Left ventricle myocardium inferior (tissue), 1 donor: ENCODE measurements at regions not wholly inside any gene's neighbourhood (a gene's known extent, or its start where the extent isn't known, plus 50 kb on each side); places are given as distances from the start of the nearest gene placed in this dataset.

Source experiments
- DNase-seq: peaks from one replicate; pipeline ENCODE4 v3.0.0-alpha.2; 2020
- H3K27ac ChIP-seq: fragments of 200-600 bp; replicated peaks from 2 replicates; pipeline ENCODE4 v1.8.0; 2021
- H3K27me3 ChIP-seq: fragments of 200-600 bp; 2 replicates; pipeline ENCODE4 v1.8.0; 2021; ENCODE audit warnings: low read depth
- H3K36me3 ChIP-seq: fragments of 200-600 bp; 2 replicates; pipeline ENCODE4 v1.8.0; 2021
- H3K4me1 ChIP-seq: fragments of 200-600 bp; 2 replicates; pipeline ENCODE4 v1.8.0; 2021
- H3K4me3 ChIP-seq: fragments of 200-600 bp; 2 replicates; pipeline ENCODE4 v1.8.0; 2021; ENCODE audit warnings: mild to moderate bottlenecking, moderate library complexity
- H3K9me3 ChIP-seq: fragments of 200-600 bp; replicated peaks from 2 replicates; pipeline ENCODE4 v1.8.0; 2021
- intact Hi-C: fragments of 100-400 bp; cut with micrococcal nuclease; formaldehyde crosslinking; loops from one replicate; pipeline ENCODE4 v1.11.0; 2022
- TF ChIP-seq, protein P1 (sequence below): fragments of 200-600 bp; IDR thresholded peaks from 2 replicates; pipeline ENCODE4 v1.8.0; 2021; ENCODE audit warnings: antibody characterized with exemption, mild to moderate bottlenecking, borderline replicate concordance
- donor health status: DM: no; HTN: yes; CAD: no; lungs with severe emphysema.

DNA sequence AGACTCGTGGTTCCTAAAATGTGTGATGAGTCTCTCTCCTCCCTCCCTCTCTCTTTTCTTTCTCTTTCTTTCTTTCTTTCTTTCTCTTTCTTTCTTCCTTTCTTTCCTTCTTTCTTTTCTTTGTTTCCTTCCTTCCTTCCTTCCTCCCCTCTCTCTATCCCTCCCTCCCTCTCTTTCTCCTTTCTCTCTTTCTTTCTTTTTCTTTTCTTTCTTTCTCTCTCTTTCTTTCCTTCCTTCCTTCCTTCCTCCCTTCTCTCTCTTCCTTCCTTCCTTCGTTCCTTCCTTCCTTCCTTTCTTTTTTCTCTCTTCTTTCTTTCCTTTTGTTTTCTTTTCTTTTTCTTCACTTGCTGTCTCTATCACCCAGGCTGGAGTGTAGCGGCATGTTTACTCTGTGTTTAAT lies 290.8 kb downstream of the NFKBIZ start:
- H3K27me3 ChIP-seq = no peaks in the 10 kb centered on the region
- no peak for DNase-seq
- H3K36me3 ChIP-seq = no peaks in the 10 kb centered on the region
- H3K4me1 ChIP-seq = peaks cover 26% of the 10 kb centered on the region
- H3K9me3 ChIP-seq = no peaks in the 10 kb centered on the region
- peak overlapping the region; percentile 70 for H3K27ac ChIP-seq
- intact Hi-C loops = no loop called here
- TF ChIP-seq, protein P1, sequence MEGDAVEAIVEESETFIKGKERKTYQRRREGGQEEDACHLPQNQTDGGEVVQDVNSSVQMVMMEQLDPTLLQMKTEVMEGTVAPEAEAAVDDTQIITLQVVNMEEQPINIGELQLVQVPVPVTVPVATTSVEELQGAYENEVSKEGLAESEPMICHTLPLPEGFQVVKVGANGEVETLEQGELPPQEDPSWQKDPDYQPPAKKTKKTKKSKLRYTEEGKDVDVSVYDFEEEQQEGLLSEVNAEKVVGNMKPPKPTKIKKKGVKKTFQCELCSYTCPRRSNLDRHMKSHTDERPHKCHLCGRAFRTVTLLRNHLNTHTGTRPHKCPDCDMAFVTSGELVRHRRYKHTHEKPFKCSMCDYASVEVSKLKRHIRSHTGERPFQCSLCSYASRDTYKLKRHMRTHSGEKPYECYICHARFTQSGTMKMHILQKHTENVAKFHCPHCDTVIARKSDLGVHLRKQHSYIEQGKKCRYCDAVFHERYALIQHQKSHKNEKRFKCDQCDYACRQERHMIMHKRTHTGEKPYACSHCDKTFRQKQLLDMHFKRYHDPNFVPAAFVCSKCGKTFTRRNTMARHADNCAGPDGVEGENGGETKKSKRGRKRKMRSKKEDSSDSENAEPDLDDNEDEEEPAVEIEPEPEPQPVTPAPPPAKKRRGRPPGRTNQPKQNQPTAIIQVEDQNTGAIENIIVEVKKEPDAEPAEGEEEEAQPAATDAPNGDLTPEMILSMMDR = no peak
- H3K4me3 ChIP-seq = no peak overlapping the region

- Histone ChIP-seq H3K9me3 (no peaks in the 10 kb centered on the region), H3K36me3 (no peaks in the 10 kb centered on the region), H3K27ac (peak overlapping the region; percentile 70), H3K27me3 (no peaks in the 10 kb centered on the region), H3K4me1 (peaks cover 26% of the 10 kb centered on the region), H3K4me3 (peak overlapping the region; percentile 0)
- TF ChIP-seq, protein P1 = no peak
- DNase-seq = no peak
- intact Hi-C loops = no loop called here
Observed at GRCh38 chr3:102141096-102141927, 292.0 kb downstream of the NFKBIZ start.

GRCh38 chr3:102141928-102142239 lies 292.6 kb downstream of the NFKBIZ start:
- peak overlapping the region; percentile 70 for H3K27ac ChIP-seq

GRCh38 chr3:102142379-102143060 lies 292.3 kb upstream of the ZPLD1 start:
- H3K36me3 ChIP-seq = no peaks in the 10 kb centered on the region
- peaks cover 26% of the 10 kb centered on the region for H3K4me1 ChIP-seq
- TF ChIP-seq, protein P1 = no peak
- H3K9me3 ChIP-seq = no peaks in the 10 kb centered on the region
- intact Hi-C loops = no loop called here
- peak overlapping the region; percentile 70 for H3K27ac ChIP-seq
- DNase-seq = no peak
- no peak overlapping the region for H3K4me3 ChIP-seq
- H3K27me3 ChIP-seq = no peaks in the 10 kb centered on the region

More at GRCh38 chr3:102141928-102142239, 292.6 kb downstream of the NFKBIZ start:
- no peaks in the 10 kb centered on the region for H3K36me3 ChIP-seq
- H3K4me3 ChIP-seq = peak overlapping the region; percentile 0
- H3K9me3 ChIP-seq = no peaks in the 10 kb centered on the region
- intact Hi-C loops = no loop called here
- no peaks in the 10 kb centered on the region for H3K27me3 ChIP-seq
- TF ChIP-seq, protein P1 = no peak
- no peak for DNase-seq
- H3K4me1 ChIP-seq = peaks cover 26% of the 10 kb centered on the region

DNA sequence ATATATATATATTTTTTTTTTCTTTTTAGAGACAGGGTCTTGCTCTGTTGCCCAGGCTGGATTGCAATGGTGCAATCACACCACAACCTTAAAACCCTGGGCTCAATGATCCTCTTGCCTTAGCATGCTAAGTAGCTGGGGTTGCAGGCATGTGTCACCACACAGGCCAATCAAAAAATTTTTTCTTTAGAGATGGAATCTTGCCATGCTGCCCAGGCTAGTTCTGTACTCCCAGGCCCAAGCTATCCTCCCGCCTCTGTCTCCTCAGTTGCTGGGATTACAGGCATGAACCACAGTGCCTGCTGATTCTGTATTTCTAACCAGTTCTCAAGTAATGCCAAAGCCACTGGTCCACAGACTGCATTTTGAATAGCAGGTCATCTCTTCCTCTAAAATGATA lies 291.3 kb upstream of the ZPLD1 start:
- Histone ChIP-seq H3K27ac (peak overlapping the region; percentile 70), H3K36me3 (no peaks in the 10 kb centered on the region), H3K9me3 (no peaks in the 10 kb centered on the region), H3K4me3 (no peak overlapping the region), H3K4me1 (peaks cover 26% of the 10 kb centered on the region), H3K27me3 (no peaks in the 10 kb centered on the region)
- intact Hi-C loops = no loop called here
- TF ChIP-seq, protein P1 = no peak
- no peak for DNase-seq
